RWPE2 (cell line): ENCODE measurements at regions not wholly inside any gene's neighbourhood (a gene's known extent, or its start where the extent isn't known, plus 50 kb on each side); places are given as distances from the start of the nearest gene placed in this dataset.
"Not testable (repeated sequence)": the region's sequence is repeated elsewhere in the genome, so short reads cannot be mapped to it uniquely, and the experiment has no call there.

Experiments used
- ATAC-seq: fragments of 200-7000 bp; cut with Tn5 transposase; 3 replicates; pipeline ENCODE4 v1.9.1; 2021; ENCODE audit warnings: low read depth
- DNase-seq: peaks from one replicate; pipeline ENCODE4 v3.0.0-alpha.2; 2020; ENCODE audit warnings: low spot score
- H3K27ac ChIP-seq: fragments of 450-650 bp; 2 replicates; pipeline ENCODE4 v1.5.1; 2017; ENCODE audit warnings: mild to moderate bottlenecking; ENCODE audit not compliant: poor library complexity, severe bottlenecking
- H3K27me3 ChIP-seq: fragments of 250-450 bp; sonication (Bioruptor Pico); 2 replicates; pipeline ENCODE4 v1.5.1; 2021; ENCODE audit warnings: mild to moderate bottlenecking, moderate library complexity; ENCODE audit not compliant: insufficient read depth, poor library complexity, severe bottlenecking
- H3K36me3 ChIP-seq: fragments of 250-450 bp; sonication (Bioruptor Pico); 2 replicates; pipeline ENCODE4 v1.5.1; 2020; ENCODE audit warnings: low read depth, mild to moderate bottlenecking, moderate library complexity
- H3K4me1 ChIP-seq: fragments of 250-450 bp; sonication (Bioruptor Pico); 2 replicates; pipeline ENCODE4 v1.5.1; 2021; ENCODE audit warnings: mild to moderate bottlenecking, moderate library complexity; ENCODE audit not compliant: insufficient read depth, poor library complexity, severe bottlenecking
- H3K4me3 ChIP-seq: fragments of 250-450 bp; sonication (Bioruptor Pico); 2 replicates; pipeline ENCODE4 v1.5.1; 2021; ENCODE audit warnings: mild to moderate bottlenecking, moderate library complexity; ENCODE audit not compliant: severe bottlenecking
- H3K9me3 ChIP-seq: fragments of 250-450 bp; sonication (Bioruptor Pico); 2 replicates; pipeline ENCODE4 v1.5.1; 2021; ENCODE audit warnings: mild to moderate bottlenecking, moderate library complexity; ENCODE audit not compliant: severe bottlenecking
- CTCF ChIP-seq: fragments of 450-650 bp; IDR thresholded peaks from one replicate; pipeline ENCODE4 v1.5.1; 2017; ENCODE audit warnings: mild to moderate bottlenecking, moderate library complexity; ENCODE audit not compliant: poor library complexity, severe bottlenecking

- no peak for ATAC-seq
- no peak for TF ChIP-seq CTCF
- Histone ChIP-seq H3K9me3 (no peaks in the 10 kb centered on the region), H3K27ac (no peak overlapping the region), H3K4me3 (no peak overlapping the region), H3K36me3 (no peaks in the 10 kb centered on the region), H3K4me1 (no peaks in the 10 kb centered on the region), H3K27me3 (no peaks in the 10 kb centered on the region)
- DNase-seq, result no peak
Observed at GRCh38 chr5:116772806-116773205, 198.2 kb upstream of the SEMA6A start.

- no peak overlapping the region for H3K27ac ChIP-seq
- ATAC-seq (no peak), DNase-seq (no peak)
- no peaks in the 10 kb centered on the region for H3K9me3 ChIP-seq
- no peaks in the 10 kb centered on the region for H3K36me3 ChIP-seq
- no peaks in the 10 kb centered on the region for H3K4me1 ChIP-seq
- no peak for TF ChIP-seq CTCF
- H3K4me3 ChIP-seq, result no peak overlapping the region
- no peaks in the 10 kb centered on the region for H3K27me3 ChIP-seq
Observed at GRCh38 chr5:116772152-116772501, 197.5 kb upstream of the SEMA6A start.

GRCh38 chr5:116771466-116772151 is 197.0 kb upstream of the SEMA6A start:
- Histone ChIP-seq H3K27me3 (no peaks in the 10 kb centered on the region), H3K36me3 (no peaks in the 10 kb centered on the region), H3K9me3 (no peaks in the 10 kb centered on the region), H3K27ac (no peak overlapping the region), H3K4me1 (no peaks in the 10 kb centered on the region), H3K4me3 (no peak overlapping the region)
- no peak for DNase-seq
- peak; percentile 27; the same call in 1 of the 3 replicates for ATAC-seq
- TF ChIP-seq CTCF, result no peak

GRCh38 chr5:116769953-116770352 is 195.3 kb upstream of the SEMA6A start:
- H3K4me1 ChIP-seq, result peaks cover 12% of the 10 kb centered on the region
- not testable (repeated sequence) for ATAC-seq, DNase-seq

GRCh38 chr5:116769470-116769869 is 194.8 kb upstream of the SEMA6A start:
- no peaks in the 10 kb centered on the region for H3K9me3 ChIP-seq
- no peaks in the 10 kb centered on the region for H3K36me3 ChIP-seq
- DNase-seq (no peak), ATAC-seq (no peak)
- no peak overlapping the region for H3K4me3 ChIP-seq
- no peak for TF ChIP-seq CTCF
- peaks cover 16% of the 10 kb centered on the region for H3K4me1 ChIP-seq
- H3K27me3 ChIP-seq, result no peaks in the 10 kb centered on the region
- no peak overlapping the region for H3K27ac ChIP-seq

More at GRCh38 chr5:116769953-116770352, 195.3 kb upstream of the SEMA6A start:
- H3K4me3 ChIP-seq, H3K36me3 ChIP-seq, H3K27ac ChIP-seq, H3K9me3 ChIP-seq, H3K27me3 ChIP-seq: not testable (repeated sequence)
